Muscle layer of duodenum (tissue), 2 donors: ENCODE measurements at regions not wholly inside any gene's neighbourhood (a gene's known extent, or its start where the extent isn't known, plus 50 kb on each side); places are given as distances from the start of the nearest gene placed in this dataset.

Experiments
- H3K27ac ChIP-seq: one replicate; pipeline ENCODE4 v1.7.0; 2013; ENCODE audit warnings: mild to moderate bottlenecking, low read length
- H3K27me3 ChIP-seq: one replicate; pipeline ENCODE4 v1.7.0; 2013; ENCODE audit warnings: low read depth, mild to moderate bottlenecking, control low read depth, low read length
- H3K36me3 ChIP-seq, 2 donors: one replicate each; pipeline ENCODE4 v1.7.0; 2013; ENCODE audit warnings: low read length in 2 of 2, control low read depth in 1 of 2, mild to moderate bottlenecking in 1 of 2; ENCODE audit not compliant: insufficient read depth in 2 of 2, control insufficient read depth in 1 of 2
- H3K4me1 ChIP-seq, 2 donors: one replicate each; pipeline ENCODE4 v1.7.0; 2013; ENCODE audit warnings: low read length in 2 of 2, mild to moderate bottlenecking in 2 of 2, control low read depth in 1 of 2, moderate library complexity in 1 of 2; ENCODE audit not compliant: insufficient read depth in 2 of 2, control insufficient read depth in 1 of 2
- H3K4me3 ChIP-seq, 2 donors: one replicate each; pipeline ENCODE4 v1.7.0; 2013; ENCODE audit warnings: low read length in 2 of 2, low read depth in 1 of 2, mild to moderate bottlenecking in 1 of 2
- H3K9me3 ChIP-seq, 2 donors: one replicate each; pipeline ENCODE4 v1.7.0; 2013; ENCODE audit warnings: low read length in 2 of 2, control low read depth in 1 of 2, mild to moderate bottlenecking in 1 of 2; ENCODE audit not compliant: control insufficient read depth in 1 of 2
- donor health status: healthy.

DNA sequence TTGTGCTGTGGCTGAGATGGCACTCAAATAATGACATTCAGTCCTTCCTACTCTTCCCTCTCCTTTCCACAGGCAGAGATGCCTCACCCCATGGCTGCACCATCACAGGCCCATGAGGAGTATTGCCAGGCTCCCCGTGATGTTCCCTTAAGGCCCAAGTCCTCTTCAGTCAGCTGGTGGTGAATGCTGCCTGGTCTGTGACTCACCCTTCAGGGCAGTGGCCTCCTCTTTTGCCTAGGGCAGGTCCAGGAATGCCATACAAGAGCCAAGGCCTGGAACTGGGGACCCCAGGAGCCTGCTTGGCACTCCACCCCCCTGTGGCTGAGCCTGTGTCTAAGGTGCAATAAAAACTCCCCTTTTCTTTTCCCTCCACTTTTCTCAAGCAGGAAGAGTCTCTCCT is 144.2 kb upstream of the GEMIN8 start:
- no peaks in the 10 kb centered on the region for H3K27me3 ChIP-seq

DNA sequence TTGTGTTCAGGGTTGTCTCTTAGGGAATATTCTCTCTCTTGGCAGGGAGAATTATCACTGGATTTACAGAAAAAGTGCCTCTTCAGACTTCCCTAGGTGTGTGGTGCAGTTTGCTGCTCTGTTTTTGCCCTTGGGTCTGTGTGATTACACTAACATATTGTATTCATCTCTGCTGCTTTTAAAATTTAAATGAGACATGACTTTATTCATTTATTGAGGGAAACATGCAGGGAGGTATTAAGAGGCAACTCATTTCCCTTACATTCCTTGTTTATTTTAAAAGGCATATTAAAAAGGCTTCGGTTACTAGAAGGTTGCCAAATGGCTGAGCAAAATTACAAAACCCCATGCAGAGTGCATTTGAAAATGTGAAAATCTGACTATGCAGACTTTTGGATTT is 135.1 kb upstream of the GEMIN8 start:
- Histone ChIP-seq H3K4me1 (no peaks in the 10 kb centered on the region), H3K36me3 (no peaks in the 10 kb centered on the region), H3K9me3 (no peaks in the 10 kb centered on the region), H3K27ac (no peak overlapping the region), H3K27me3 (no peaks in the 10 kb centered on the region), H3K4me3 (no peak overlapping the region)

More for the DNA sequence above, 144.2 kb upstream of the GEMIN8 start:
- H3K4me3 ChIP-seq, result no peak overlapping the region
- no peak overlapping the region for H3K27ac ChIP-seq
- no peaks in the 10 kb centered on the region for H3K9me3 ChIP-seq
- H3K4me1 ChIP-seq, result no peaks in the 10 kb centered on the region
- no peaks in the 10 kb centered on the region for H3K36me3 ChIP-seq

DNA sequence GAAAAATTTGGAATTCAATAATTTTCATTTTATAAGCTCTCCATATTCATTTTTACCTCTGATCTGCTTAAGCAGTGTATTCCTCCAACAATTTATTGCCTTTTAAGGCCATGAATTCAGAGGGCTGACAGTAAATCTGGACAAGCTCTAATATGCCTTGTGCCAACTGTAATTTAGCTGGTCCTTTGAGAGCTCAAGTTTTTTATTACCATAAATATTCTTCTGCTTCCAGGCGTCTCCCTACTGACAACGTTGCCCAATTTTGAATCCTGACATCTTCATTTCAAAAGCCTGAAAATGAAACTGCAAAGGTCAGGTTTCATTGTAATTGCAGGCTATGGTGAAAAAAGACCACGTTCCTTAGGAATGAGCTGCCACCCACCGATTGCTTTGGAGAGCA is 95.8 kb upstream of the GEMIN8 start:
- Histone ChIP-seq H3K4me1 (no peaks in the 10 kb centered on the region), H3K9me3 (no peaks in the 10 kb centered on the region), H3K4me3 (no peak overlapping the region), H3K27me3 (no peaks in the 10 kb centered on the region), H3K36me3 (no peaks in the 10 kb centered on the region), H3K27ac (no peak overlapping the region)

DNA sequence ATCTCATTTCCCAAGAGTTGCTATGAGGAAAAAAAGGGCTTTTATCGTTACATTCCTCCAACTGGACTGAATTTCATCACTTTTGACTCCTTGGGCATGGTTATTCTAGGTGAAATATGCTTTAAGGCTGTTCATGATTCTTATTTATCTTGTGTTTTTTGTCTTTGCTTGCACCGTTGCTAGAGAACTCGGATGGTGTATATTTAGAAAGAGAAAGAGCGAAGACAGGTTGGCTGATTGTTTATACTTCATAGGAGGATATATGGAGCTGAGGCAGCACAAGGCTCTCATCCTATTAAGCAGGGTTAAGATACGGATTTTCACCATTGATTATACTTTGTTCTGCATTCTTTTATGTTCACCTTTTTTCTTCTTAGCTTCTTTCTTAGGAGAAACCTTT is 94.9 kb upstream of the GEMIN8 start:
- no peaks in the 10 kb centered on the region for H3K27me3 ChIP-seq
- H3K27ac ChIP-seq, result peak overlapping the region; percentile 31
- H3K9me3 ChIP-seq, result no peaks in the 10 kb centered on the region
- H3K36me3 ChIP-seq, result no peaks in the 10 kb centered on the region
- H3K4me3 ChIP-seq, result no peak overlapping the region
- H3K4me1 ChIP-seq, result no peaks in the 10 kb centered on the region

DNA sequence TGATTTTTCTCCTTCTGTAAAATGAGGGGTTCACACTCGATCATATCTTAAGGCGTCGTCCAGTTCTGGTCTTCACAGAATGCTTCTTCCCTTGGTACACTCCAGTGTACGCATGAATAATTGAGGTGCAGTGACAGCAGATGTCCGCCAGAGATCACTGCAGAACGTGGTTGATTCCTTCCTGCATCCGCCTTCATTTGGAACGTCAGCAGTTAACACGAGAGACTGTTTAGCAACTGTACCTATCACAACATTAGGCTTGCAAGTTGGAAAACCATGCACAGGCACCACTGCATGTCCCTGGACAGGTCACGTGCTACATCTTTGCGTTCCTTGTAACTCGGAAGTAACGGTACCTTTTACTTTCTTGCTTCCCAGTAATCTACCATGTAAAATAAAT is 66.0 kb upstream of the GEMIN8 start:
- Histone ChIP-seq H3K4me3 (no peak overlapping the region), H3K27ac (no peak overlapping the region), H3K9me3 (no peaks in the 10 kb centered on the region), H3K36me3 (no peaks in the 10 kb centered on the region), H3K4me1 (no peaks in the 10 kb centered on the region), H3K27me3 (no peaks in the 10 kb centered on the region)

DNA sequence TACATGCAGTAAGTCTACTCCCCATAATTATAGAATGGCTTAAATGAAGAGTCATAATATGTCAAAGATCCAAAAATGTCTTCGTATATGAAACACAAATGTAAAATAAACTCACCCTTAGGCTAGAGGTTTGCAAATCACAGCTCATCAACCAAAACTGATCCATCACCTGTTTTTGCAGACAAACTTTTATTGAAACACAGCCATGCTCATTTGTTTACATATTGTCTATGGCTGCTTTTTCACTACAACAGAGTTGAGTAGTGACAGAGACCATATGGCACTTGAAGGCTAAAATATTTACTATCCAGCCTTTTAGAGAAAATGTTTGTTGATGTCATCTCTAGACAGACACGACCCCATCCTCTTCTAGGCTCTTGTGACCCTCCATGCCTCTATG is 64.5 kb upstream of the GEMIN8 start:
- Histone ChIP-seq H3K4me3 (no peak overlapping the region), H3K27me3 (no peaks in the 10 kb centered on the region), H3K9me3 (no peaks in the 10 kb centered on the region), H3K4me1 (no peaks in the 10 kb centered on the region), H3K27ac (no peak overlapping the region), H3K36me3 (no peaks in the 10 kb centered on the region)

DNA sequence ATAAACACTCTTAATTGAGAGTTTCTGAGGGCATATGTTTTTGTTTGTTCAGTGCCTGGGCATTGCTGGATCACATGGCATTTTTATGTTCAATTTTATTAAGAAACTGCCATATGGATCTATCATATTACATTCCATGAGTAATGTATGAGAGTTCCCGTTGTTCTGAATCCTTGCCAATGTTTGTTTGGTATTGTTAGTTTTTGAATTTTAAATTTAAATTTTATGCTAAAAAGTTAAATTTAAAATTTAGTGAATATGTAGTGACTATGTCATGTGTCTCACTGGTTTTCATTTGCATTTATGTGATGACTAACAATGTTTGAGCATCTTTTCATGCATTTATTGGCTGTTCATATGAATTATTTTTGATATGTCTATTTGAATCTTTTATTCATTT is 54.8 kb upstream of the GEMIN8 start:
- Histone ChIP-seq H3K4me3 (no peak overlapping the region), H3K27ac (no peak overlapping the region), H3K27me3 (no peaks in the 10 kb centered on the region), H3K4me1 (no peaks in the 10 kb centered on the region), H3K36me3 (no peaks in the 10 kb centered on the region), H3K9me3 (no peaks in the 10 kb centered on the region)

DNA sequence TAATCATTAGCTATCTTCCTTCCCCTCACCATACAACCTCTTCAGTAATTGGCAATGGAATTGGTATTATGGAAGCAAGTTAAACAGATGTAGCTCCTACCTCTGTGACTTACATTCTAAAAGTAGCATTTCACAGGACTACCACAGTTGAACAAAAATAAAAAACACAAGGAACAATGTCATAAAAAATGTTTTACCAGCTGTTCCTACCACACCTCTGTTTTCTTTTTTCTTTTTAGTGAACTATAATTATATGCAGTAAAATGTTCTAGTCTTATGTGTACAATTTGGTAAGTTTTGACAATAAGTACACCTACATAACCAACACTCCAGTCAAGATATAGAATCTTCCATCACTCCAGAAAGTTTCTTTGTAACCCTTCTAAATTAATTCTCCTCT is 54.1 kb upstream of the GEMIN8 start:
- Histone ChIP-seq H3K9me3 (no peaks in the 10 kb centered on the region), H3K4me3 (no peak overlapping the region), H3K36me3 (no peaks in the 10 kb centered on the region), H3K4me1 (no peaks in the 10 kb centered on the region), H3K27me3 (no peaks in the 10 kb centered on the region), H3K27ac (no peak overlapping the region)

DNA sequence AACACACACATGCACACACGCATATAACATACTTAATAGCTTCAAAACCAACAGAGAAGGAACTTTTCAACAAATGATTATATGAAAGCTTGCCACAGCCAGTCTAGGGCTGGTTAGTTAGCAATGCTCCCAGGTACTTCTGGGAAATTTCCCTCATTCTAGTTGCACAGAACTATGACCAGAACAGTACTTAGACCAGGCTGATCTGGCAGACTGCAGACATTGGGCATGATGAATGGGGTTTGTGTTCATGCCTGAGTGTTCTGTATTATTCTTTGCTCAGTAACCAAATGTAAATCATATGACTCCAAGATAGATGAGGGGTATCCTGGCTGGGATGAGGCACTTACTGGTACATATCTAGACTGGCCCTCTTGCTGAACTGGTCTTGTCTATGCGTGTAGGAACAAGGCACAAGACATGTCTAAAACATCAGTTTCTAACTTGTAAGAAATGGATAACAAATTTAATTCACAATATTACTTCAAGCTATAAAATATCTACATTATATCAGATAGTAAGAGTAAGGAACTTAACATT is 50.3 kb upstream of the GEMIN8 start:
- Histone ChIP-seq H3K36me3 (no peaks in the 10 kb centered on the region), H3K4me3 (no peak overlapping the region), H3K4me1 (no peaks in the 10 kb centered on the region), H3K9me3 (no peaks in the 10 kb centered on the region), H3K27me3 (no peaks in the 10 kb centered on the region), H3K27ac (no peak overlapping the region)
